HFFc6 (cell line): ENCODE measurements at regions not wholly inside any gene's neighbourhood (a gene's known extent, or its start where the extent isn't known, plus 50 kb on each side); places are given as distances from the start of the nearest gene placed in this dataset.
A peak's percentile ranks its signal among the peaks of the same experiment; 100 is the strongest.

ENCODE experiments used
- DNase-seq: peaks from one replicate; pipeline ENCODE4 v3.0.0-alpha.2; 2018
- H3K27ac Mint-ChIP-seq: 2 replicates; pipeline ENCODE4 v1.8.0; 2020; ENCODE audit warnings: mild to moderate bottlenecking, mixed read lengths
- H3K27me3 Mint-ChIP-seq: 2 replicates; pipeline ENCODE4 v1.8.0; 2021; ENCODE audit warnings: mild to moderate bottlenecking, moderate library complexity, mixed read lengths; ENCODE audit not compliant: insufficient read depth
- H3K36me3 Mint-ChIP-seq: 2 replicates; pipeline ENCODE4 v1.8.0; 2021; ENCODE audit warnings: low read depth, mixed read lengths
- H3K4me1 Mint-ChIP-seq: 2 replicates; pipeline ENCODE4 v1.8.0; 2020; ENCODE audit warnings: low read depth, mixed read lengths
- H3K4me3 Mint-ChIP-seq: 2 replicates; pipeline ENCODE4 v1.8.0; 2020; ENCODE audit warnings: mild to moderate bottlenecking, moderate library complexity, mixed read lengths
- H3K9me3 Mint-ChIP-seq: 2 replicates; pipeline ENCODE4 v1.8.0; 2020; ENCODE audit warnings: mild to moderate bottlenecking, mixed read lengths
- TF ChIP-seq, protein P1 (sequence below): fragments of 200-600 bp; sonication (generic); IDR thresholded peaks from 2 replicates; pipeline ENCODE4 v1.5.0; 2021; ENCODE audit warnings: antibody characterized with exemption, mild to moderate bottlenecking

GRCh38 chr13:34863360-34864135 lies 78.5 kb upstream of the NBEA start:
- no peaks in the 10 kb centered on the region for H3K36me3 Mint-ChIP-seq
- H3K4me3 Mint-ChIP-seq: no peak overlapping the region
- TF ChIP-seq, protein P1, sequence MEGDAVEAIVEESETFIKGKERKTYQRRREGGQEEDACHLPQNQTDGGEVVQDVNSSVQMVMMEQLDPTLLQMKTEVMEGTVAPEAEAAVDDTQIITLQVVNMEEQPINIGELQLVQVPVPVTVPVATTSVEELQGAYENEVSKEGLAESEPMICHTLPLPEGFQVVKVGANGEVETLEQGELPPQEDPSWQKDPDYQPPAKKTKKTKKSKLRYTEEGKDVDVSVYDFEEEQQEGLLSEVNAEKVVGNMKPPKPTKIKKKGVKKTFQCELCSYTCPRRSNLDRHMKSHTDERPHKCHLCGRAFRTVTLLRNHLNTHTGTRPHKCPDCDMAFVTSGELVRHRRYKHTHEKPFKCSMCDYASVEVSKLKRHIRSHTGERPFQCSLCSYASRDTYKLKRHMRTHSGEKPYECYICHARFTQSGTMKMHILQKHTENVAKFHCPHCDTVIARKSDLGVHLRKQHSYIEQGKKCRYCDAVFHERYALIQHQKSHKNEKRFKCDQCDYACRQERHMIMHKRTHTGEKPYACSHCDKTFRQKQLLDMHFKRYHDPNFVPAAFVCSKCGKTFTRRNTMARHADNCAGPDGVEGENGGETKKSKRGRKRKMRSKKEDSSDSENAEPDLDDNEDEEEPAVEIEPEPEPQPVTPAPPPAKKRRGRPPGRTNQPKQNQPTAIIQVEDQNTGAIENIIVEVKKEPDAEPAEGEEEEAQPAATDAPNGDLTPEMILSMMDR: no peak
- H3K27me3 Mint-ChIP-seq: no peaks in the 10 kb centered on the region
- H3K27ac Mint-ChIP-seq: peak overlapping the region; percentile 56; the same call in 1 of the 2 replicates
- peak; percentile 84 for DNase-seq
- H3K4me1 Mint-ChIP-seq: peaks cover 31% of the 10 kb centered on the region; the same call in 1 of the 2 replicates
- H3K9me3 Mint-ChIP-seq: peaks cover 3% of the 10 kb centered on the region; the same call in 1 of the 2 replicates

- no peaks in the 10 kb centered on the region for H3K36me3 Mint-ChIP-seq
- no peak overlapping the region for H3K4me3 Mint-ChIP-seq
- no peaks in the 10 kb centered on the region for H3K27me3 Mint-ChIP-seq
- TF ChIP-seq, protein P1: no peak
- DNase-seq: no peak
- no peak overlapping the region for H3K27ac Mint-ChIP-seq
- peaks cover 3% of the 10 kb centered on the region; the same call in 1 of the 2 replicates for H3K9me3 Mint-ChIP-seq
- H3K4me1 Mint-ChIP-seq: peaks cover 31% of the 10 kb centered on the region; the same call in 1 of the 2 replicates
Measured at GRCh38 chr13:34864671-34865070, 77.4 kb upstream of the NBEA start.

GRCh38 chr13:34867590-34867989 lies 74.5 kb upstream of the NBEA start:
- Mint-ChIP-seq H3K4me3 (no peak overlapping the region), H3K4me1 (peaks cover 31% of the 10 kb centered on the region; the same call in 1 of the 2 replicates), H3K9me3 (peaks cover 3% of the 10 kb centered on the region; the same call in 1 of the 2 replicates), H3K27ac (peak overlapping the region; percentile 13; the same call in 1 of the 2 replicates), H3K36me3 (no peaks in the 10 kb centered on the region), H3K27me3 (no peaks in the 10 kb centered on the region)
- TF ChIP-seq, protein P1: no peak
- peak; percentile 46 for DNase-seq

GRCh38 chr13:34868733-34869132 lies 73.3 kb upstream of the NBEA start:
- TF ChIP-seq, protein P1: no peak

DNA sequence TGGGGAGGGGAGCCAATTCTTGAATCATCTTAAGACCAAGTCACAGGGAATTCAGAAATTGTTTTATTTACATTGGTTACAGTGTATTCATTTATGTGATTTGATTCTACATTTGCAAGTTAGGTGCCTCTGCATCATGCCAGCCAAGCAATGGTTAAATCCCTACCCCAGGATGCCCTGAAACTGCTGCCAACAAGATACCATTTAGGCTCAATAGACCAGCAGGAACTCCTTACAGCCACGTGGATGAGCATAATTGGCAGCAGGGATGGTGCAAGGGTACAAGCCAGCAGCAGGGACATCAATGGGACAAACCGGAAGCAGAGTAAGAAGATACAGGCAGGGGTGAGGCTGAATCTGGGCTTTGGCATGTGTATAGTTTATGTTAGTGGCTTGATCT lies 72.4 kb upstream of the NBEA start:
- Mint-ChIP-seq H3K4me1 (peaks cover 14% of the 10 kb centered on the region; the same call in 1 of the 2 replicates), H3K9me3 (peaks cover 5% of the 10 kb centered on the region; the same call in 1 of the 2 replicates), H3K36me3 (no peaks in the 10 kb centered on the region), H3K4me3 (no peak overlapping the region), H3K27ac (no peak overlapping the region), H3K27me3 (no peaks in the 10 kb centered on the region)
- TF ChIP-seq, protein P1: no peak
- DNase-seq: no peak

More at GRCh38 chr13:34868733-34869132, 73.3 kb upstream of the NBEA start:
- no peak overlapping the region for H3K4me3 Mint-ChIP-seq
- H3K4me1 Mint-ChIP-seq: peaks cover 19% of the 10 kb centered on the region; the same call in 1 of the 2 replicates
- no peaks in the 10 kb centered on the region for H3K36me3 Mint-ChIP-seq
- no peaks in the 10 kb centered on the region; the same call in 1 of the 2 replicates for H3K9me3 Mint-ChIP-seq
- no peak for DNase-seq
- no peaks in the 10 kb centered on the region for H3K27me3 Mint-ChIP-seq
- H3K27ac Mint-ChIP-seq: no peak overlapping the region
